ENCODE measurements at regions not wholly inside any gene's neighbourhood (a gene's known extent, or its start where the extent isn't known, plus 50 kb on each side); places are given as distances from the start of the nearest gene placed in this dataset.

- no peak for DNase-seq (ENCODE audit: low read depth in 2 of 2)
Observed at GRCh38 chr18:10312326-10313015, 142.0 kb upstream of the APCDD1 start.

GRCh38 chr18:10313016-10313342 lies 141.5 kb upstream of the APCDD1 start:
- no peak for DNase-seq (ENCODE audit: low read depth in 2 of 2)

- no peak for DNase-seq (ENCODE audit: low read depth in 2 of 2)
Observed at GRCh38 chr18:10314066-10314465, 140.4 kb upstream of the APCDD1 start.

- DNase-seq (ENCODE audit: low read depth in 2 of 2), result no peak
Observed at GRCh38 chr18:10315522-10315921, 138.9 kb upstream of the APCDD1 start.

- no peak for DNase-seq (ENCODE audit: low read depth in 2 of 2)
Observed at GRCh38 chr18:10316778-10317177, 137.7 kb upstream of the APCDD1 start.

- DNase-seq (ENCODE audit: low read depth in 2 of 2), result no peak
Observed at GRCh38 chr18:10317864-10318690, 136.4 kb upstream of the APCDD1 start.

- no peak for DNase-seq (ENCODE audit: low read depth in 2 of 2)
Observed at GRCh38 chr18:10318691-10318970, 135.8 kb upstream of the APCDD1 start.

GRCh38 chr18:10319026-10319425 lies 135.4 kb upstream of the APCDD1 start:
- DNase-seq (ENCODE audit: low read depth in 2 of 2), result no peak

GRCh38 chr18:10319914-10320600 lies 134.4 kb upstream of the APCDD1 start:
- DNase-seq (ENCODE audit: low read depth in 2 of 2), result no peak

GRCh38 chr18:10320791-10321190 lies 133.6 kb upstream of the APCDD1 start:
- no peak for DNase-seq (ENCODE audit: low read depth in 2 of 2)

GRCh38 chr18:10321576-10321975 lies 132.9 kb upstream of the APCDD1 start:
- no peak for DNase-seq (ENCODE audit: low read depth in 2 of 2)

- no peak for DNase-seq (ENCODE audit: low read depth in 2 of 2)
Observed at GRCh38 chr18:10322004-10322403, 132.4 kb upstream of the APCDD1 start.

- no peak for DNase-seq (ENCODE audit: low read depth in 2 of 2)
Observed at GRCh38 chr18:10322435-10322834, 132.0 kb upstream of the APCDD1 start.

GRCh38 chr18:10329101-10329500 lies 125.3 kb upstream of the APCDD1 start:
- DNase-seq (ENCODE audit: low read depth in 2 of 2), result no peak

- DNase-seq (ENCODE audit: low read depth in 2 of 2), result no peak
Observed at GRCh38 chr18:10330428-10330827, 124.0 kb upstream of the APCDD1 start.

- DNase-seq (ENCODE audit: low read depth in 2 of 2), result no peak
Observed at GRCh38 chr18:10332452-10332851, 122.0 kb upstream of the APCDD1 start.

- DNase-seq (ENCODE audit: low read depth in 2 of 2), result no peak
Observed at GRCh38 chr18:10336749-10337350, 117.6 kb upstream of the APCDD1 start.

- DNase-seq (ENCODE audit: low read depth in 2 of 2), result no peak
Observed at GRCh38 chr18:10340821-10341220, 113.6 kb upstream of the APCDD1 start.

GRCh38 chr18:10343778-10344177 lies 110.7 kb upstream of the APCDD1 start:
- no peak for DNase-seq (ENCODE audit: low read depth in 2 of 2)

GRCh38 chr18:10346749-10347415 lies 107.6 kb upstream of the APCDD1 start:
- DNase-seq (ENCODE audit: low read depth in 2 of 2), result no peak

- no peak for DNase-seq (ENCODE audit: low read depth in 2 of 2)
Observed at GRCh38 chr18:10349561-10349960, 104.9 kb upstream of the APCDD1 start.

- no peak for DNase-seq (ENCODE audit: low read depth in 2 of 2)
Observed at GRCh38 chr18:10350661-10351060, 103.8 kb upstream of the APCDD1 start.
